Skin of body (tissue), 1 donor: ENCODE measurements at regions not wholly inside any gene's neighbourhood (a gene's known extent, or its start where the extent isn't known, plus 50 kb on each side); places are given as distances from the start of the nearest gene placed in this dataset.
A peak's percentile ranks its signal among the peaks of the same experiment; 100 is the strongest.

Experiments used
- DNase-seq: peaks from one replicate; lab custom pipeline; 2025; lab: John Stamatoyannopoulos, UW

DNA sequence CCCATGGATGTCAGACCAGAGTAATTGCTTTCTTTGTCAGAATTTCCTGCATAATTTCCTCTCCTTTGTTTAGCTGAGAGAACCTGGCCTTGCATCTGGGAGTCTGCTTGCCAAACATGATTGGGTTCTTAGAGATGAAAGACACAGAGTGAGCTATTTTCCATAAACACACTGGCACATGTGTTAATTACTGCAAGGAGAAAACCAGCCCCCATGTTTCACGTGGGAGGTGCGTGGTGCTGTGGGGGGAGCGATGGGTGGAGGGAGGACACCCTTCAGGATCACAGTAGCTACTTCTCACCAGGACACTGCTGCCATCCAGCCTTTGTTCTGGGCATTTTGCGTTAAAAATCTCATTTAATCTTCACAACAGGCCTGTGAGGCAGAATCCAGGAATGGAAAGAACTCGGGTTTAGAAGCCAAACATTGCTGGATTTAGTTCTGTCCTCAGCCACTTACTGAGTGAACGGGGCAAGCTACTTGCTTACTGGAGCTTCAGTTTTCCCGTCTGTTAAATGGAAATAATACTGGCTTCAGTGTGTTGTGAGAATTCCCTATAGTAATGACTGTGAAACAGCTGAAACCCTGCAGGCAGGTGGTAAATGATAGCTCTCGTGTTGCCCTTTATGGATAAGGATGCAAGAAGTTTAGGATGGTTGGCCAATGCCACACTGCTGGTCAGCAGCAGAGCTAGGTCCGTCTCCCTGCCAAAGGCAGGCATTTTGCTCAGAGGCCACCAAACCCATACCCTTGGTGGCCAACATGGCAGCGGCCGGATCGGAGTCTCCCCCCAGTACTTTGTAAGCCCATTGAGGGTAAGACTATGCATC lies 100.1 kb upstream of the ASAP2 start:
- peak; percentile 60 for DNase-seq

DNA sequence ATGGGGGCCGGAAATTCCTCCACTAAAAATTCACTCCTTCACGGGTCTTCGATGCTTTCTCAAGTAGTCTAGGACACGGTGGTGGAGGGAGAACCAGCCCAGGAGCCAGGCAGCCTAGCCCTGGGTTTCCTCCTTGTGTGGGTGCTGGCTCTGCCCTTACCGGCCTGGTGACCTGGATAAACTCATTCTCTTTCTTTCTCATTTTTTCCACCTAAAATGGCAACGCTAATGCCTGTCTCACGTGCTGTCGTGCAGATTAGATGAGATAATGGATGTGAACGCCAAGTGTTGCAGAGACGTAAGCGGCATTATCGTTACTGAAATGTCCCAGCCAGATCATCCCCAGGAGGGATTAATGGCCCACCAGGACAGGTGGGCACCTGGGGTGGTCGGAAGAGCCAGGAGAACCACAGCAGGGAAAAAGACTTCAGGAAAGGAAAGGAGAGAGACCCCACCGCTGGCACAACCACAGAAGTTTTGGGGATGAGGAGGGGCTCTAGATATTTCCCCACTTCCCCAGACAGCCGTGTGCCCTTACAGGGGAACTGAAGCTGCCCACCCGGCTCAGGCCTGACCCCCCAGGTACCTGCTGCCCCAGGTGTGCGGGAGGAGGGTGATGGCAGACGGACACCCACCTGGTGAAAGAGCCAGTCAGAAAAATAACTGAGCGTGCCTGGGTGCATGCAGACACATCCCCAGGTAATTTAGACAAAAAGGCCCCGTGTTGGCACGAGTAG lies 100.8 kb upstream of the ASAP2 start:
- no peak for DNase-seq

DNA sequence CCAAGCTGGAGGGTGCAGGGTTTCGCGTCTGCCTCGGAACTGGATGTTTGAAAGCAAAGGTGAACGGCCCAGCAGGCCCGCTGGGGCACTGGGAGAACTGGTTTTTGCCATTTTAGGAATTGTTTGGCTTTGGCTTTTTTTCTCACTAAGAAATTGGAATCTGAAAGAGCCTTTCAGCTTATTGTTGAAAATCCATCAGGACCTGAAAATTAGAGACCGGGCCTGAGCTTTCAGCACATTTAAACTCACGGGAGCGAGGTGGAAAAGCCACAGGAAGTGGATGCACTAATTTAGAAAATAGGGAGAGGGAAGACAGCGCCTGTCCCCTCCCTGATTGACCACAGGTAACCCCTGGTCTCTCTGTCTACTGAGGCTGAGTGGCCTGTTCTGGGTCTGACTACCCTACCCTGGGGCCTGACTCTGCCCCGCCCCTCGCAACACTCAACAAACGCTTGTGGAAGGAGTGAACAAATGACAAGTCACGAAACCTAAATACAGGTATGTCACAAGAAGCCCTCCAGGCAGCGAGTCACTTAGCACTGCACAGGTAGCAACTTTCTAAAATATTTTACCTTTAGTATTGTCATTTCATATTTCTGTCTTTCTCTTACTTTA lies 100.3 kb upstream of the MBOAT2 start:
- no peak for DNase-seq

DNA sequence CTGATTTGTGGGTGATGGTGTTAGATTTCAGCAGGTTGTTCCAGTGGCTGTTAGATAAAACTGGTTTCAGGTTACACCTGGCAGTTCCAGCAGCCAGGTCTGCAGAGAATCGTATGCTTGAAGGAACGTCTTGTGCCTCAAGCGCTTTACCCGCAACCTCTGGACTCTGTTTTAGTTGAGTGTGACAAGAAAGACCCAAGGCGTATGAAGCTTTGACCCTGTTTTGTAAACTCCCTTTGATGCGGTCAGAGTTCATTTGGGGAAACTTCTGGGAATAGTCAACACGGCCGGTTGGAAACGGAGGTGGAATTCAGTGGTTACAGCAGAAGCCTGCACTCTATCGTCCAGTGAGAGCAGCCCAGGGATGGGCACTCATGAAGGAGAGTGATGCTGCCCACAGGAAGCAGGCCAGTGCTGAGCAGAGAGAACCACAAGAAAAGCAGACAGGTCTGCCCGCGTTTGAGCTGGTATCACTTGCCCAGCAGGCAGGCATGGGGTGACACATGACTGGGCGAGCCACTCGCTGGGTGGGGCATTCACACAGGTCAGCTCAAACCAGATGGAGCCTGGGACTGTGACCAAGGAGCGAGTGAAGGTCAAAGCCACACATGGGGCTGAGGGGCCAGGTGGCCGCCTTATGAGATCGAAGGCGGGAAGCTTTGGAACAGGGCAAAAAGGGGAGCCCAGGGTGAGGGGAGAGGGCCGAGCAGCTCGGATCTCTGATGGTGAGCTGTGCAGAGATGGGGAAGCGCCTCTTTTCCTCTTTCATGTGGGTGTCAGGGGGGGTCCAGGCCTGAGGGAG lies 99.6 kb upstream of the MBOAT2 start:
- no peak for DNase-seq

DNA sequence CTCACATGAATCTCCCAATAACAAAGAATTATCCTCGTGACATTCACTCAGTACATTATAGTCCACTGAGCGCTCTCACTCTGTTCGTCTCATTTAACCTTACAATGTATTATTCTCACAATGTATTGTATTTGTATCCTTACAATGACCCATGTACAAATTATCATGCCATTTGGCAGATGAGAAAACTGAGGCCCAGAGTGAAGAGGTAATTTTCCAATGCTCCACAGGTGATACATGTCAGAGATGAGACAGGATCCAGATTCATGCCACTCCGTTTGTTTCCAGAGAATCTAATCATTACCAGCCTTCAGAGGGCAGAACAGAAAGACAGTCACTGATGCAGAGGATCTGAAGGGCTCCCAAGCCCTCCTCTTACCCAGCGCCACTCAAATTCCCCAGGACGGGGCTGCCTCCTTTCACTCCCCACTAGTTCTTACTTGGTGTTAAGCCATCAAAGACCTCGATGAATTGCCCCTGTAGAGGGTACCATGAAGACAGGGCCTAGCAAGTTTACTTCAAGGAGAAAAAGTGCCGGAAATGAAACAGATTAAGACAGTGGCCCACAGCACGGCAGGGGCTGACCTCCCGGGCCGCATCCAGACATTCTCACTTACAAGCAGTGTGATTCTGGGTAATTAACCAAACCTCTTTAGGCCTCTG lies 98.4 kb upstream of the MBOAT2 start:
- DNase-seq: no peak

DNA sequence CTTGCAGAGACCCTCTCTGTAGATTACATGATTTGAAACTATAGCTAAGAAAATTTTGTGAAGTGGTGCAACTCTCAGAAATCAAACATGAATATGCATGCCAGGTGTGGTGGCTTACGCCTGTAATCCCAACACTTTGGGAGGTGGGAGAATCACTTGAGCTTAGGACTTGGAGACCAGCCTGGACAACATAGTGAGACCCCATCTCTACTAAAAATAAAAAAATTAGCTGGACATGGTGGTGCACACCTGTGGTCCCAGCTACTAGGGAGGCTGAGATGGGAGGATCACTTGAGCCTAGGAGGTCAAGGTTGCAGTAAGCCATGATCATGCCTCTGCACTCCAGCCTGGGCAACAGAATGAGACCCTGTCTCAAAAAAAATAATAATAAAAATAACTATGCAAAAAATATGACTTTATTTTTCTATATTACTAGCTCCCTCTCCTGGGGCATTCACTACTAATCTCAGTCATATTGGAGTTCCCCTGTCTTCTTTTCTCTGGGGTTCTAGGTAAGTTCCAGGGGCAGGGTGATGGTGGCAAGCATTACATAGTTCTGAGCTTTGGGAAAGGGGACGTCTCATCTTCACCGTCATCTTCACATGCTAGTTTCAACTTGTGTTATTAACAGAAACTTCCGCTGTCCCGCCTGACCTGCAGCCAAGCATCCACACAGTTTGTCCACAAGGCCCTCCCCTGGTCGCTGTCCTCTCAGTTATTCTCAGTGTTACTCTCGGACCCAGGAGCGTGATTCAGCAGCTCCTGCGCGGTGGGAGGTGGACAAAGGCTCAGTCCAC lies 96.8 kb upstream of the MBOAT2 start:
- no peak for DNase-seq

DNA sequence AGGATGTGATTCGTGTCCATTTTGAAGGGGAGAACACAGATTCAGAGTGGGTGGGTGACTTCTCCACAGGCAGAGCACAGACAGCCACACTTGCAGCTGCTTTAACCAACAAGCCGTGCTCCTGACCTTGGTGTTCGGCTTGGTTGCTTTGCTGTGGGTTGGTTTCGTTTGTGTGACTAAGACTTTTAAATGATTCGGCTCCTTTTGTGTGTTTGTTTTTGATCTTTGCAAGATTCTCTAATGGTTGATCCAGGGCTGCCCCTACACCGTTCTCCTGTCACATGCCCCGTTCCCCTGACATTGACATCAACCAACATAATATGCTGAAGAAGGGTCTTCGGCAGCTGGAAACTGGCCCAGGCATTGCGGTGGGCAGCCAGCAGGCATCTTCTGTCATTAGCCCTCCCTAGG lies 95.9 kb upstream of the MBOAT2 start:
- no peak for DNase-seq

DNA sequence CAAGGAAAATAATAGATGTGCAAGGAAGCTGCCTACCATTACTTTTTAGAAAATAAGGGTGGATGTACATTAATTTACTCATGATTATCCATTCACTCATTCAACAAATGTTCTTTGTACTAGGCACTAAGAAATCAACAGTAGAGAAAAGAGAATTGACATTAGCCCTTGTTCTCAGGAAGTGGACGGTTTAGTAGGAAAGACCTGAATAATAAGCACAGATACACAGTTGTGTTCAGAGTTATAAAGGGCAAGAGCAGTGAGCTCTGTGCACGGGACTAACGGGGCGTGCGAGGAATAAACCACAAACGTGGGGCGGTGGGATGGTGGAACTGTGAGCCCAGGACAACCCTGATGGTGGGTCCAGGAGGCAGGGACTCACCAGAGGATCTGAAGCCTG lies 94.4 kb upstream of the MBOAT2 start:
- no peak for DNase-seq

DNA sequence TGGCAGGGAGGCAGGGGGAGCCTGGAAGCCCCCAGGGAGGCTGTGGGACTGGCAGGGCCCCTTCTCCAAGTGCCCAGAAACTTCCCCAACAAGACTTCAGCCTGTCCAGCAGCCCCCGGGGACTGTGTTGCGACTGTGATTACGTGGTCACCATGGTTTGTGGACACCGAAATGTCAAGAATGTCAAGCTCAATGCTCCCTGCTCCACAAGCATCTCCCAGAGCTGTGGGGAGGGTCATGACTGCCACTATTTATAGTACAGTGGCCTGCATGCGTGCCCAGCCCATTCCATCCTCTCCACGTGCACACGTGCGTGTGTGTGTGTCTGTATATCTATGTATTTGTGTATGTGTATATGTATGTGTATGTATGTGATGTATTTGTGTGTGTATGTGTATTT lies 93.8 kb upstream of the MBOAT2 start:
- DNase-seq: no peak

DNA sequence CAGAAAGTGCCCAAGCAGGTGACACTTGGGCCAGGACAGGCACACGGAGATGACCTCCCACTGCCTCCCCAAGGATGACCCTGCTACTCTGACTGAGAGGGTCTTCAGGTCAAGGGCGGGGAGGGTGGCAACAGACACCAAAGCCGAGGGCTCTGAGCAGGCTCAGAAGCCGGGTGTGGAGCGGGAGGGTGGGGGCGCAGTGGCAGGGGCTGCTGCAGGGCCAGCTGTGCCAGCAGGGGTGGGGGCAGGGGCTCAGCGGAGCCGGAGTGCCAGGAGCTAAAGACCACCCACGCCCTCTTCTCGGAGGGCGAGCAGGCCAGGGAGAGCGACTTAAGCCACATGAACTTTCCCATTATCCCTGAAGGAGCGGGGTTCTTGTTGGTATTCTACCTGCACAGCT lies 93.3 kb upstream of the MBOAT2 start:
- DNase-seq: no peak

DNA sequence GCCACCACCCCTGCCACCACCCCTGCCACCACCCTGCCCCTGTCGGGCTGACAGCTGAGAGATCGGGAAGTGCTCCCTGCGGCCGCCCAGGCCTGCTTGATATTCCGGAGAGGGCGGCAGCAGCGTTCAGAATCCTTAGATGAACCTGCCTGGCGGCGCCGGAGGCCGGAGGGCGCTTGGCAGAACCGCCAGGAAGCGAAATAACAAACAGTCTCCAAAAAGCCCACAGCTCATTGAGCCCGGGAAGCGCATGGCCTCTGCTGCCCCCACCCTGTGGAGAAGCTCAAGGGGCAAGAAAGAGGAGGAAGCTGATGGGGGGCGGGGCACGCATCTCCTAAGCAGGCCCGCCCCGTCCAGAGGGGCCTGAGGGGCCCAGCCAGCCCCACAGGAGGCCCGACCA lies 92.2 kb upstream of the MBOAT2 start:
- DNase-seq: no peak

DNA sequence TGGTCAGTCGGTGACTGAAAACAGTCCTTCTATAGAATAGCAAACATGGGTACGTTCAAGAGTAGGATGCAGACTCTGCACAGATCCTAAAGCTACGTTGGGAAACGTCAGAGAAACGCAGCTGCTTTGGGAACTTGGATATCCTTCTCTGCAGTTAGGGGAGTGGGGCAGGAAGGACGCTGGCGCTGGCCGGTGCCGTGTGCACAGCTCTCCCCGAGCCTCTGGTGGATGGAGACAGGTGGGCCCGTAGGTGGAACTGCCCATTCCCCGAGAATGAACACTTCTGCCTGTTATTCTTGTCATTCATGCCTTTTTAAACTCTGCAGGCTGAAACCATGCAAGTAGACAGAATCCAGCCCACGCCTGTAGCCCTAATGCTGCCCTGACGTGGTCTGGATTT lies 91.7 kb upstream of the MBOAT2 start:
- no peak for DNase-seq

DNA sequence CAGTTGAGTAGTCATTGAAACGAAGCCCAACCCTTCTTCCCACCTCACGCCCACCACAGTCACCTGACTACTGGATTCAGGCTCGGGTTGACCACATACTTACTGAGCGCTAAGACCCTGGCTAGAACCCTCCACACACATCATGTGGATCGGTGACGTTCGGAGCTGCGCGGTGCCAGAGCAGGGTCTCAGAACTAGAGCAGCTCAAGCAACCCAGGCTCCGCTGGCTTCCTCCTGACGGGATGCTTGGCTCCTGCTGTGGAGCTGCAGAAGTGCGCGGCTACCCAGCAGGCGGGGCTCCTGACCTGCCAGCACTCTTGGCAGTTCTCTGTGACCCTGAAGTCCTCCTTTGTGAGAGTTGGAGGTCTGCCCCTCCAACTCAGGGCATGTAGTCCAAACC lies 90.6 kb upstream of the MBOAT2 start:
- no peak for DNase-seq

DNA sequence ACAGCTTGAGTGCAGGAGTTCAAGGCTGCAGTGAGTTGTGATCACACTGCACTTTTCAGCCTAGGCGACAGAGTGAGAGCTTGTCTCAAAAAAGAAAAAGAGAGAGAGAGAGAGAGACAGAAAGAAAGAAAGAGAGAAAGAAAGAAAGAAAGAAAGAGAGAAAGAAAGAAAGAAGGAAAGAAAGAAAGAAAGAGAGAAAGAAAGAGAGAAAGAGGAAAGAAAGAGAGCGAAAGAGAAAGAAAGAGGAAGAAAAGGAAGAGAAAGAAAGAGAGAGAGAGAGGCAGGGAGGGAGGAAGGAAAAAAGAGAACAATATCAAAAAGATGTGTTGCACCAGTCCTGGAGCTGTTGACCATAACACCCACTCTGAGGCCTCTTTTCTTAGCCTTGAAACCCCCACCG lies 89.8 kb upstream of the MBOAT2 start:
- DNase-seq: no peak

DNA sequence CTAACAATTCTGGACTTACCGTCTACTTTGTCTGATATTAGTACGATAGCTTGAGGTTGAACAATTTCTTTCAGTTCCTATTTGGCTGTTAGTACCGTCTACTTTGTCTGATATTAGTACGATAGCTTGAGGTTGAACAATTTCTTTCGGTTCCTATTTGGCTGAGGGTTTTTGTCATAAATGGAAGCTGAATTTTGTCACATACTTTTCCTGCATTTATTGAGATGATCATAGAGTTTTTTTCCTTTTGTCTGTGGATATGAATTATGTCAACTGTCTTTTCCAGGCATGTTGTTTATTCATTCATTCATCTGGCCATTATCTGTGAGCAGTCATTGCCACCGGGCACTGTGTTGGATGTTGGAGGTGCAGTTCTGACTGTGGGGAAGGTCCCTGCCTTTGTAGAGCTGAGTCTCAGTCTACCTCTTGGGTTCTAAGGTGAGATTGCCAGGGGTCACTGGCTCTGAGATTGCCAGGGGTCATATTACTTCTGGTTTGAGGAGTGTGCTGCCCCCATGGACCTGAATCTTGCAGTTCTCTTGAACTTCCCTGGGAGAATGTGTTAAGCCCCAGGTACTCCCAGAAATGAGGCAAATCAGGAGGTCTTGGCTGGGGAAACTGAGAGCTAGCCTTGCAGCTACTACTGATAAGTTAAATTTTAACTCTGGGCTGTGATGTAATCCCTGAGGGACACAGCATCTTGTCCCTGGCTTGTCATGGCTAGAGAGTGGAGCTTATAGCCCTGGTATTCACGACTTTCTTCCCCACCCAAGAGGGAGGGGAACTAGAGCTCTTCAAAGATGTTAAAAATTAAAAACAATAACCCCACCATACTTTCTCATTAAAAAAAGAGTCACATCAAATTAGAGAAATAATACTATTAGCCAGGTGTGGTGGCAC lies 89.1 kb upstream of the MBOAT2 start:
- no peak for DNase-seq

DNA sequence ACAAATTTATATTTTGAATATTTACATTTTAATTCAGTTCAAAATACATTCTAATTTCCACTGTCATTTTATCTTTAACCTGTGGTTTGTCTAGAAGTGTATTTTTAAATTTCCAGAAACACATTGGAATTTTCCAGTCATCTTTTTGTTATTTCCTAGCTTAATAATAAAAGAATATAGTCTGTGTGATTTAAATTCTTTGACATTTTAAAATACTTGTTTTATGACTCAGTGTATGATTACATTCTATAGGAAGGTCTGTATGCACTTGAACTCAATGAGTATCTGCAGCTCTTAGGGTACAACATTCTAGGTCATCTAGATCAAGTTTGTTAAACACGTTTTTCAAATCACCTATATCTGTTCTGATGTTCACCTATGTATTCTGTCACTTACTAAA lies 88.3 kb upstream of the MBOAT2 start:
- no peak for DNase-seq

DNA sequence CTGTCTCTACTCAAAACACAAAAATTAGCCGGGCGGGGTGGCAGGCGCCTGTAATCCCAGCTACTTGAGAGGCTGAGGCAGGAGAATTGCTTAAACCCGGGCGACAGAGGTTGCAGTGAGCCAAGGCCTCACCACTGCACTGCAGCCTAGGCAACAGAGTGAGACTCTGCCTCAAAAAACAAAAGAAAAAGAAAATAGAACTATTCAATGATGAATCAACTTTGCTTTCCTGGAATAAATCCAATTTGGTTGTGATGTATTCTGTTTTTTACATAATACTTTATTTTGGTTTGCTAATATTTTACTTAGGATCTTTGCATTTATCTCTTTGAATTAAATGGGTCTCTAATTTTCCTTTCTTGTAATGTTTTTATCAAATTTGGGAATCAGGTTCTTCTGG lies 86.3 kb upstream of the MBOAT2 start:
- no peak for DNase-seq

DNA sequence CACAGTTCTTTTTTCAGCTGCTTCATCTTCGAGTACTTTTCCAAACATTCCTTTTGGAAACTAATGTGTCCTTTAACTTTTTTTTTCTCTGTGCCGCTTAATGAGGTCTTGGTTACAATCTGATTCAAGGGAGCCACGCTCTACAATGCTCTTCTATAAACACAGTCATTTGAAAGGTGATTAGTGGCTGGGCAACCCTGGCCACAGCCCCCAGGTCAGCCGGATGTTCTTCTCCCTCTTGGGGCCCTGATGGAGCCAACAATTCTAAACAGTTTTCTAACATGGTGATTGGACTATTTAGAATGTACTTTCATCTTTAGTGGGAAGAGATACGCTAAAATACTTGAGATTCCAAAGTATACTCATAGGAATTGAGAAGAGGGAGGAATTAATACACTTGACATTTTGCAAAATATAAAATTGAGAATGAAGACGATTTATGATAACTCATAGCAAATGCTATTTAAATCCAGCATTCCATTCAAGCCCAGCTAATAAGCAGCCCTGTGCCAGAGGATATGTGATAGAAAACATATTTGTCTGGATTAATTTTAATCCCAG lies 83.7 kb upstream of the MBOAT2 start:
- no peak for DNase-seq

DNA sequence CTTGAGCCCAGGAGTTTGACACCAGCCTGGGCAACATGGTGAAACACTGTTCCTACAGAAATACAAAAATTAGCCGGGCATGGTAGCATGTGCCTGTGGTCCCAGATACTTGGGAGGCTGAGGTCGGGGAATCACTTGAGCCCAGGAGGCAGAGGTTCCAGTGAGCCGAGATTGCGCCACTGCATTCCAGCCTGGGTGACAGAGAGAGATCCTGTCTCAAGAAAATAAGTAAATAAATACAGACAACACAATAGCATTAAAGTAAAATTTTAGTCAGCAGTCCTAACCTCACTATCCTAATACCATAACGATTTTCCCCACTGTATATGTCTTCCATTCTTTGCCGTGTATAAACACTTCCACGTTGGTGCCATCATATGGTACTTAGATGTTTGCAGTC lies 83.0 kb upstream of the MBOAT2 start:
- DNase-seq: no peak
